Vagina (tissue), 2 donors: ENCODE measurements at regions not wholly inside any gene's neighbourhood (a gene's known extent, or its start where the extent isn't known, plus 50 kb on each side); places are given as distances from the start of the nearest gene placed in this dataset.

Experiments used
- CTCF ChIP-seq, 3 experiments: fragments of 450-650 bp in 2 of 3; fragments of 200-600 bp in 1 of 3; sonication (generic) in 1 of 3; IDR thresholded peaks; one replicate each; pipeline ENCODE4 v1.5.1; 2017 to 2019; ENCODE audit warnings: antibody characterized with exemption in 3 of 3, mild to moderate bottlenecking in 2 of 3, moderate library complexity in 2 of 3
- POLR2A ChIP-seq, 2 donors: fragments of 450-650 bp; IDR thresholded peaks; one replicate each; pipeline ENCODE4 v1.6.1; 2017; ENCODE audit warnings: antibody characterized with exemption in 2 of 2, mild to moderate bottlenecking in 2 of 2, moderate library complexity in 2 of 2
- POLR2AphosphoS5 ChIP-seq, 2 donors: sonication (generic); formaldehyde crosslinking; IDR thresholded peaks; one replicate each; pipeline ENCODE4 v1.9.0; 2017; ENCODE audit warnings: antibody characterized with exemption in 2 of 2, mild to moderate bottlenecking in 2 of 2, low read depth in 1 of 2; ENCODE audit not compliant: insufficient read depth in 1 of 2

DNA sequence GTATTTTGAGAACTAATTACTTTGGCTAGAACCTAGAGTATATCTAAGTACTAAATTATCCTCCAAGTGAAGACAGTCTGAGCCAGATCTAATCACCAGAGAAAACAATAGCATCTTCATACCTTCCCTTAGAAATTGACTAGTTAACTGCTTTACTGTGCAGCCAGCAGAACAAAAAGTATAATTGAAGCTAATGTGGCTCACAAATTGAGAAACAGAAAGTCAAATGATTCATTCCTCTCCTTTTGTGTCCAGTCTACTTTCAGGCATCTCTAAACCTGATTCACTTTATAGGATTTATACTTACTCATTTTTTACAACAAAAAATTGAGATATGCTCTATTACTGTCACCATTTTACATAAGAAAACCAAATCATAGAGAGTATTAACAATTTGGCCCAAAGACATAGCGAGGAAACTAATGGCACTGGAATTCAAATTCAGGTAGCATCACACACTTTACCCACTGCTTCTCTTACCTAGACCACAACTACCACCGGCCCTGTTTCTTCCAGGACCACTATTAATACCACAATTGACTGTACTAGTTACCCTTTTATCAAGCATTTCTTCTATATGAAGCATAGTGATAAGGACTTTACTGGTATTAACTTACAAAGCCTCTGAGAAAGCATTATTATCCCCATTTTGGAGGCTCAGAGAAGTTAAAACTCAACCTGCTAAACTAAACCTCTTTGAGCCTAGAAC is 1402.6 kb upstream of the TENM4 start:
- no peak for TF ChIP-seq POLR2AphosphoS5 (IDR thresholded peaks at IDR 0.05; ENCODE audit: insufficient read depth in 1 of 2, low read depth in 1 of 2)
- TF ChIP-seq CTCF (IDR thresholded peaks at IDR 0.05), result no peak
- TF ChIP-seq POLR2A (IDR thresholded peaks at IDR 0.05), result no peak
